Adipocyte (in vitro differentiated cells): ENCODE measurements at regions not wholly inside any gene's neighbourhood (a gene's known extent, or its start where the extent isn't known, plus 50 kb on each side); places are given as distances from the start of the nearest gene placed in this dataset.
"Not testable (repeated sequence)": the region's sequence is repeated elsewhere in the genome, so short reads cannot be mapped to it uniquely, and the experiment has no call there.

Source experiments
- DNase-seq: peaks from one replicate; pipeline ENCODE4 v3.0.0-alpha.2; 2015; ENCODE audit warnings: low read depth
- H3K27me3 ChIP-seq: replicated peaks from 2 replicates; pipeline ENCODE4 v1.7.0; 2013; ENCODE audit warnings: mild to moderate bottlenecking, low read length, moderate library complexity; ENCODE audit not compliant: control insufficient read depth, insufficient read depth
- H3K36me3 ChIP-seq: 2 replicates; pipeline ENCODE4 v1.7.0; 2013; ENCODE audit warnings: low read length, mild to moderate bottlenecking, moderate library complexity; ENCODE audit not compliant: control insufficient read depth, insufficient read depth, severe bottlenecking
- H3K4me1 ChIP-seq: 2 replicates; pipeline ENCODE4 v1.7.0; 2013; ENCODE audit warnings: mild to moderate bottlenecking, low read length, moderate library complexity; ENCODE audit not compliant: control insufficient read depth, insufficient read depth
- H3K4me3 ChIP-seq: 2 replicates; pipeline ENCODE4 v1.7.0; 2013; ENCODE audit warnings: mild to moderate bottlenecking, low read length, moderate library complexity
- H3K9ac ChIP-seq: 2 replicates; pipeline ENCODE4 v1.7.0; 2013; ENCODE audit warnings: mild to moderate bottlenecking, low read length, moderate library complexity
- H3K9me3 ChIP-seq: 2 replicates; pipeline ENCODE4 v1.7.0; 2013; ENCODE audit warnings: mild to moderate bottlenecking, low read length, moderate library complexity; ENCODE audit not compliant: control insufficient read depth

DNA sequence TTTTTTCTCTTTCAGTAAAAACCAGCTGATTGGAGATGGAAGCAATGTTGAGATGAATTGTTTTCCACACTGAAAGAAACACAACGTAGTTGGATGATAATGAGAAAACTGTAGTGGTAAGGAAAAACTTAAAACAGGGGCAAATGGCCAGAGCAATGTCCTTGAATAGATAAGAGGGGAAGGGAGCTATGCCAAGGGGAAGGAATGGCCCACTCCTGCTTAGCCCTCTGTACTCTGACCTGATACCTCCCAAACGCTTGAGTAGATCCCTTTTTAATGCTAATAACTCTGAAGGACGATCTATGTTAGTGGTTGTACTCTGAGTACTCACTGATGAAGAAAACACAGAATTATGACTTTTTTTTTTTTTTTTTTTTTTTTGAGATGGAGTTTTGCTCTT is 114.7 kb upstream of the DAB2 start:
- Histone ChIP-seq H3K27me3 (no peaks in the 10 kb centered on the region), H3K9ac (no peak overlapping the region), H3K9me3 (no peaks in the 10 kb centered on the region), H3K36me3 (no peaks in the 10 kb centered on the region), H3K4me1 (peaks cover 11% of the 10 kb centered on the region), H3K4me3 (no peak overlapping the region)
- DNase-seq: no peak

- H3K4me3 ChIP-seq: no peak overlapping the region
- DNase-seq: no peak
- no peaks in the 10 kb centered on the region for H3K4me1 ChIP-seq
- no peak overlapping the region for H3K9ac ChIP-seq
- H3K36me3 ChIP-seq: no peaks in the 10 kb centered on the region
- H3K9me3 ChIP-seq: no peaks in the 10 kb centered on the region
- no peaks in the 10 kb centered on the region for H3K27me3 ChIP-seq
These were observed 109.9 kb upstream of the DAB2 start for GRCh38 chr5:39534690-39535089.

GRCh38 chr5:39533749-39534148 is 109.0 kb upstream of the DAB2 start:
- Histone ChIP-seq H3K9ac (no peak overlapping the region), H3K27me3 (no peaks in the 10 kb centered on the region), H3K9me3 (no peaks in the 10 kb centered on the region), H3K4me1 (no peaks in the 10 kb centered on the region), H3K4me3 (no peak overlapping the region), H3K36me3 (no peaks in the 10 kb centered on the region)
- no peak for DNase-seq

DNA sequence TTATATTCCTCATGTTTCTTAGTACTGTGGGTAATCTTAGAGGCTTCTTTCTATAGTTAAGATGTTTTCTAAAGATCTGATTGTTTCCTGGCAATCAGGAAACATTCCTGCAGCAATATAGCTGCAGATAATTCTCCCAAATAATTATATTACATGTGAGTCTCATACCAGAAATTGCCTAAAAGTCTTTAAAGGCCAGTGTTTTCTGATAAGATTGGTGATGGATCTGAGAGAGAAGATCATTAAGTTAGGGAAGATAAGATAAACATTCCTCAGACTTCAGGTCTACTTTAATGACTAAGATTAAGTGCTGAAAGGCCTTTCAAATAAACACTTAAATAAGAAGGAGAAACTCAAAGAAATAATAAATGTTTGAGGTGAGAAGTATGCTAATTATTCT is 107.7 kb upstream of the DAB2 start:
- Histone ChIP-seq H3K9me3 (no peaks in the 10 kb centered on the region), H3K27me3 (no peaks in the 10 kb centered on the region), H3K4me1 (no peaks in the 10 kb centered on the region), H3K36me3 (no peaks in the 10 kb centered on the region), H3K9ac (no peak overlapping the region), H3K4me3 (no peak overlapping the region)
- DNase-seq: no peak

GRCh38 chr5:39531306-39531705 is 106.5 kb upstream of the DAB2 start:
- Histone ChIP-seq H3K9ac (no peak overlapping the region), H3K4me3 (no peak overlapping the region), H3K4me1 (no peaks in the 10 kb centered on the region), H3K36me3 (no peaks in the 10 kb centered on the region), H3K9me3 (no peaks in the 10 kb centered on the region), H3K27me3 (no peaks in the 10 kb centered on the region)
- DNase-seq: no peak

DNA sequence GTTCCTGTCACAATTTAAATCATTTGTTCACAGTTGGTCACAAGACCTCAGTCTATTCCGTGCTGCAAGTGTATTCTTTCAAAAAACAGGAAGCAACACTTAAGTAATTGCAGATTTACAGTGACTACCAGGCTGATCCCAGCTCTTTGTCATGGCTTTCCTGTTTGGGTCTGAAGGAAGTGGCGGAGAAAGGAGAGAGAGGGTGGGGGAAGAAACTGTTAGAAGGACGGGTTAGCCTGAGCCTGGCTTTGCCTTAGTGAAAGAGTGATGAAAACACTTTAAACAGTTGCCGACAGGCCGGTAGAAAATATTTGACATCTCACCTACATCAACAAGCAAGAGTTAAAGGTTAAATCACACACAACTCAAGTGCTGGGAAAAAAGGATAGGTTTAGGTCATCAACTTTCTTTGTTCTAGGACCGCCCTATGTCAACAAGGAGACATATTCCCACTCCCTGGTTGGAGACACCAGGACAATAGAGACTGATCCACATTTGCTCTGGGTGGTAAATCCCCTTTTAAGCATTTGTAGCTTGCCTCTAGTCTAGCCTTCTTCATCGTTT is 102.2 kb upstream of the DAB2 start:
- DNase-seq: no peak
- Histone ChIP-seq H3K9ac (no peak overlapping the region), H3K4me3 (no peak overlapping the region), H3K4me1 (peaks cover 14% of the 10 kb centered on the region), H3K36me3 (no peaks in the 10 kb centered on the region), H3K27me3 (no peaks in the 10 kb centered on the region), H3K9me3 (no peaks in the 10 kb centered on the region)

- H3K9ac ChIP-seq, H3K9me3 ChIP-seq, H3K4me3 ChIP-seq, H3K36me3 ChIP-seq, H3K27me3 ChIP-seq: not testable (repeated sequence)
- peaks cover 14% of the 10 kb centered on the region for H3K4me1 ChIP-seq
- peak; percentile 82 for DNase-seq
These were observed 101.0 kb upstream of the DAB2 start for GRCh38 chr5:39525781-39526180.

- Histone ChIP-seq H3K9me3 (no peaks in the 10 kb centered on the region), H3K4me3 (no peak overlapping the region), H3K4me1 (peaks cover 19% of the 10 kb centered on the region), H3K36me3 (no peaks in the 10 kb centered on the region), H3K27me3 (no peaks in the 10 kb centered on the region), H3K9ac (no peak overlapping the region)
- no peak for DNase-seq
These were observed 100.5 kb upstream of the DAB2 start for GRCh38 chr5:39525271-39525670.

DNA sequence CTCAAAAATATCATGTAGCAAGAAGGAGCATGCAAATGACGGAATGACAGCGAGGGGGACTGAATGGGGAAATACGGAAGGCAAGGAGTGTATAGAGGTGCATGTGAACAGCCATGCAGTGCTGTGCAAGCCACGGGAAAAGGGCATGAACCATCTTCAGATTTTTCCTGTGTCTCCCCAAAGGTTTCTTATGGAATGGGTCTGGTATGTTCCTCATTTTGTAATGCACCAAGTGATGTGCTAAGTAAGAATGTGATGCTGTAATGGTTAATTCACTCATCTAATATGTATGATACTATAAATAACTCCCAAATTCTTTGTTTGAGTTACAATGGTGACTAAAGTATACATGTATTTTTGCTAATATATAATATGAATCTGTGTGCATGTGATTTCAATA is 99.0 kb upstream of the DAB2 start:
- Histone ChIP-seq H3K4me1 (peaks cover 29% of the 10 kb centered on the region), H3K36me3 (no peaks in the 10 kb centered on the region), H3K9ac (no peak overlapping the region), H3K4me3 (peak overlapping the region; percentile 30), H3K9me3 (no peaks in the 10 kb centered on the region), H3K27me3 (no peaks in the 10 kb centered on the region)
- DNase-seq: peak; percentile 54

- DNase-seq: peak; percentile 47
- no peaks in the 10 kb centered on the region for H3K27me3 ChIP-seq
- H3K36me3 ChIP-seq: no peaks in the 10 kb centered on the region
- H3K4me3 ChIP-seq: no peak overlapping the region
- H3K4me1 ChIP-seq: peaks cover 42% of the 10 kb centered on the region
- no peak overlapping the region for H3K9ac ChIP-seq
- H3K9me3 ChIP-seq: no peaks in the 10 kb centered on the region
These were observed 97.3 kb upstream of the DAB2 start for GRCh38 chr5:39521940-39522590.

DNA sequence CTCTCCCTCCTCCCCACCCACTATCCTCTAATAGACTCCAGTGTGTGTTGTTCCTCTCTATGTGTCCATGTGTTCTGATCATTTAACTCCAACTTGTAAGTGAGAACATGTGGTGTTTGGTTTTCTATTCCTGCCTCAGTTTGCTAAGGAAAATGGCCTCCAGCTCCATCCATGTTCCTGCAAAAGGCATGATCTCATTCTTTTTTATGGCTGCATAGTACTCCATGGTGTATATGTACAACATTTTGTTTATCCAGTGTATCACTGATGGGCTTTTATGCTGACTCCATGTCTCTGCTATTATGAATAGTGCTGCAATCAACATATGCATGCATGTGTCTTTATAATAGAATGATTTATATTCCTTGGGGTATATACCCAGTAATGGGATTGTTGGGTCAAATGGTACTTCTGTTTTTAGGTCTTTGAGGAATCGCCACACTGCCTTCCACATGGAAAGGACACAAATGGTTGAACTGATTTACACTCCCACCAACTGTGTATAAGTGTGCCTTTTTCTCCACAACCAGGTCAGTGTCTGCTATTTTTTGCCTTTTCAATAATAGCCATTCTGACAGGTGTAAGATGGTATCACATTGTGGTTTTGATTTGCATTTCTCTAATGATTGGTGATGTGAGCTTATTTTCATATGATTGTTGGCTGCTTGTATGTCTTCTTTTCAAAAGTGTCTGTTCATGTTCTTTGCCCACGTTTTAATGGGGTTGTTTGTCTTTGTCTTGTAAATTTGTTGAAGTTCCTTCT is 96.5 kb upstream of the DAB2 start:
- H3K4me3 ChIP-seq: no peak overlapping the region
- no peak for DNase-seq
- no peaks in the 10 kb centered on the region for H3K36me3 ChIP-seq
- H3K9me3 ChIP-seq: no peaks in the 10 kb centered on the region
- no peak overlapping the region for H3K9ac ChIP-seq
- no peaks in the 10 kb centered on the region for H3K27me3 ChIP-seq
- peaks cover 44% of the 10 kb centered on the region for H3K4me1 ChIP-seq
